GM21786 (cell line): ENCODE measurements at regions not wholly inside any gene's neighbourhood (a gene's known extent, or its start where the extent isn't known, plus 50 kb on each side); places are given as distances from the start of the nearest gene placed in this dataset.
"Not testable (repeated sequence)": the region's sequence is repeated elsewhere in the genome, so short reads cannot be mapped to it uniquely, and the experiment has no call there.

ENCODE experiments used
- ATAC-seq: cut with Tn5 transposase; IDR thresholded peaks from one replicate; pipeline ENCODE4 v1.9.1; 2021; ENCODE audit not compliant: unreplicated experiment

- no peak for ATAC-seq
Observed at GRCh38 chr14:41120402-41120801, 486.3 kb upstream of the LRFN5 start.

- no peak for ATAC-seq
Observed at GRCh38 chr14:41096131-41096530, 510.5 kb upstream of the LRFN5 start.

GRCh38 chr14:41087056-41087455, 519.6 kb upstream of the LRFN5 start:
- ATAC-seq: no peak

GRCh38 chr14:41073544-41073943, 533.1 kb upstream of the LRFN5 start:
- no peak for ATAC-seq

- no peak for ATAC-seq
Observed at GRCh38 chr14:41072776-41073175, 533.9 kb upstream of the LRFN5 start.

GRCh38 chr14:41071351-41071750, 535.3 kb upstream of the LRFN5 start:
- ATAC-seq: no peak

GRCh38 chr14:41062826-41063225, 543.9 kb upstream of the LRFN5 start:
- ATAC-seq: no peak

- no peak for ATAC-seq
Observed at GRCh38 chr14:41055589-41055988, 551.1 kb upstream of the LRFN5 start.

GRCh38 chr14:41051801-41052200, 554.9 kb upstream of the LRFN5 start:
- no peak for ATAC-seq

- no peak for ATAC-seq
Observed at GRCh38 chr14:41047763-41048162, 558.9 kb upstream of the LRFN5 start.

GRCh38 chr14:41037388-41037787, 569.3 kb upstream of the LRFN5 start:
- no peak for ATAC-seq

- no peak for ATAC-seq
Observed at GRCh38 chr14:41034969-41035368, 571.7 kb upstream of the LRFN5 start.

GRCh38 chr14:41022932-41023331, 583.7 kb upstream of the LRFN5 start:
- no peak for ATAC-seq

GRCh38 chr14:41016213-41016612, 590.5 kb upstream of the LRFN5 start:
- no peak for ATAC-seq

GRCh38 chr14:41000350-41000749, 606.3 kb upstream of the LRFN5 start:
- ATAC-seq: no peak

GRCh38 chr14:40989260-40989659, 617.4 kb upstream of the LRFN5 start:
- no peak for ATAC-seq

- ATAC-seq: no peak
Observed at GRCh38 chr14:40987481-40987880, 619.2 kb upstream of the LRFN5 start.

- ATAC-seq: no peak
Observed at GRCh38 chr14:40986655-40987054, 620.0 kb upstream of the LRFN5 start.

GRCh38 chr14:40985584-40985983, 621.1 kb upstream of the LRFN5 start:
- no peak for ATAC-seq

GRCh38 chr14:40983604-40984003, 623.1 kb upstream of the LRFN5 start:
- ATAC-seq: no peak

GRCh38 chr14:40981247-40981646, 625.4 kb upstream of the LRFN5 start:
- ATAC-seq: no peak

- ATAC-seq: not testable (repeated sequence)
Observed at GRCh38 chr14:40960257-40960656, 646.4 kb upstream of the LRFN5 start.

GRCh38 chr14:40955131-40955505, 651.6 kb upstream of the LRFN5 start:
- ATAC-seq: no peak
